ENCODE measurements at regions not wholly inside any gene's neighbourhood (a gene's known extent, or its start where the extent isn't known, plus 50 kb on each side); places are given as distances from the start of the nearest gene placed in this dataset.
A peak's percentile ranks its signal among the peaks of the same experiment; 100 is the strongest.

DNA sequence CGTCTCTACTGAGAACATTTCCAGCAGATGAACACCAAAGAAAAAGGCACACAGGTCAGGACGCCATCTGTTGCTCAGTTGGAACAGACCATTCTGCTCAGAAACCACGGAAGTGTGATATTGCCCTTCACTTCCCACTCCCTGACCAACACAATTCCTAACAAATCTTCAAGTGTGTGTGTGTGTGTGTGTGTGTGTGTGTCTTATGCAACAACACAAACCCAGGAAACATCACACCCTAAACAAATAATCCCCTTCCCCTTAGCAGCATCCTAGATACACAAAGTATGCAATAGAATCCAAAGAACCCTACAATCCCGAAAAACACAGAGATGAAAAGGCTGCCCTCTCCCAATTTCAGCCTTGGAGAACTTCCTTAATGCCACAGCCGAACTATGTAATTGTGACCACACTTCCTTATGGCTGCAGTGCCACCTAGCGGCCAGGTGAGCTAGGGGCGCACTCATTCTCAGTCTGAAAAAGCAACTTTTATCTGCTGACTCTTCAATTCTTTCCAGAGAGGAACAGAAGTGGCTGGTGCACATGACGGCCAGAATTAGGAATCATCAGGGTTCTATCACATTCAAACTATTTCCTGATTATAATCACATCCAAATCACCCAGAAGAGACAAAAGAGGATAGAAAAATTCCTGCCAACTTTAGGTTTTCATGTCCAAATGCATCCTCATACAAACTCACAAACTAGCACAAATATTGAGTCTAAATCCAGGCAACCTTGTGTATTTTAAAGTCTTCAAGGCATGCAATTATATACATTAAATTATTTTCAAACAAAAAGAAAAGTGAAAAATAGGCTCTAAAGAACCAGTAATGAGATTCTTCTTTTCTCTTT is 164.9 kb downstream of the DHX15 start:
- DNase-seq (ENCODE audit: low read depth in 2 of 2), result peak; percentile 26 to 48

- no peak for DNase-seq (ENCODE audit: low read depth in 2 of 2)
Observed at GRCh38 chr4:24417206-24417605, 167.1 kb downstream of the DHX15 start.

- DNase-seq (ENCODE audit: low read depth in 2 of 2), result no peak
Observed at GRCh38 chr4:24416293-24416692, 168.1 kb downstream of the DHX15 start.

- DNase-seq (ENCODE audit: low read depth in 2 of 2), result no peak
Observed at GRCh38 chr4:24413311-24413784, 171.0 kb downstream of the DHX15 start.

DNA sequence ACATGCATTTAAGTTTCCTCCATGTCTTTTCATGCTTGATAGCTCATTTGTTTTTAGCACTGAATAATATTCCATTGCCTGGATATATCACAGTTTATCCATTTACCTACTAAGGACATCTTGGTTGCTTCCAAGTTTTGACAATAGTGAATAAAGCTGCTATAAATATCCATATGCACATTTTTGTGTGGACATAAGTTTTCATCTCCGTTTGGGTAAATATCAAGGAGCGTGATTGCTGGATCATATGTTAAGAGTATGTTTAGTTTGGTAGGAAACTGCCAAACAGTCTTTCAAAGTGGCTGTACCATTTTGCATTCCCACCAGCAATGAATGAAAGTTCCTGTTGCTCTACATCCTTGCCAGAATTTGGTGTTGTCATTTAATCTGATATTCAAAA is 172.5 kb downstream of the DHX15 start:
- no peak for DNase-seq (ENCODE audit: low read depth in 2 of 2)

- DNase-seq (ENCODE audit: low read depth in 2 of 2), result no peak
Observed at GRCh38 chr4:24411299-24411698, 173.1 kb downstream of the DHX15 start.

GRCh38 chr4:24408640-24409039 is 175.7 kb downstream of the DHX15 start:
- DNase-seq (ENCODE audit: low read depth in 2 of 2), result no peak

DNA sequence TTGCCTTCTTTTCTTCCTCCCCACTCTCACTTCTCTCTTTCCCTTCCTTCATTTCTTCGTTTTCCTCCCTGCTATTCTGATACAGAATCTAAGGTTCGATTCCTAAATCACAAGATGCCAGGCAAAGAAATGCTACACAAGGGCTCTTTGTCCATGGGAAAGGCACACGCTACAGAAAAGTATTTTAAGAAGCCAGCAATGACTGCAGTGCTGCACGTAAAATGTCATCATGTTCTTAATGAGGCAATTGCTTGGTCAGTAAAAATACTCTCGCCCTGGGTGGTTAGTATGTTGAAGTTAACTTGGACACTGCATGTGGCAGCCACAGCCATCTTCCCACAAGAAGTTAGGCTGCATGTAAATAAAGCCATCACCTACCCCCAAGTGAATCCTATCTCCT is 178.4 kb downstream of the DHX15 start:
- no peak for DNase-seq (ENCODE audit: low read depth in 2 of 2)

- DNase-seq (ENCODE audit: low read depth in 2 of 2), result no peak
Observed at GRCh38 chr4:24405341-24405740, 179.0 kb downstream of the DHX15 start.

DNA sequence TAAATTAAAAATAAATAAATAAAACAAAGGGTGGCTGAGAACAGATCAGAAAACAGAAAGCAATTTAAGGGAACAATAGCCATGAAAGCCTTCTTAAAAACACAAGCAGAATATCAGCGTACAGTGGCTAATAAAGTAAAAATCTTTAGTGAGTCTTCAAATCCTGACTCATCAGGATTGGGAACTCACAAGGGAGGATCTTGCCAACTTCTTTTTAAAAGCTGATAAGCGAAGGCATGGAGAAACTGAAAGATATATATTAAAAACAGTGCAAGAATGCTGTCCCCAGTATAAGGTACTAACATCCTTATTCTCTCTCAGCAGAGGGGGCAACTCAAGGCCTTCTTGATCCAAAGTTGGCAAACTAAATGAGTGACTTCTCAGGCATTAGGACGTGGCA is 180.1 kb downstream of the DHX15 start:
- DNase-seq (ENCODE audit: low read depth in 2 of 2), result no peak

DNA sequence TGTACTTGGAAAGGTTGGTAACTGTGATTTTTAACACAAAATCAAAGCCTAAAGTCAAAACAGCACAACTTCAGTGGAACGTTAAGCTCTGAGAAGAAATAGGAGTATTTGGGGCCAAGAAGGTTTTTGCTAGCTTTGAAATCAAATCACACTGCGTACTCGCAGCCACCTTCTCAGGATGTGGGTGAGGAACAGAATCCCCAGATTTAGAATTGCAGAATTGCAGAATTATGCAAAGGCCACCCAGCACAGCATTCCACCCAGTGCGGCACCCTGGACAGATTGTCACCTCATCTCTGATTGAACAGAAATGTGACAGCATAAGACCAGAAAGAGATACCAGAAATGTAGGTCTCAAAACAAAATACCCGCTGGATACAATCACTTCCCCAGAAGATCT is 181.1 kb downstream of the DHX15 start:
- DNase-seq (ENCODE audit: low read depth in 2 of 2), result no peak

DNA sequence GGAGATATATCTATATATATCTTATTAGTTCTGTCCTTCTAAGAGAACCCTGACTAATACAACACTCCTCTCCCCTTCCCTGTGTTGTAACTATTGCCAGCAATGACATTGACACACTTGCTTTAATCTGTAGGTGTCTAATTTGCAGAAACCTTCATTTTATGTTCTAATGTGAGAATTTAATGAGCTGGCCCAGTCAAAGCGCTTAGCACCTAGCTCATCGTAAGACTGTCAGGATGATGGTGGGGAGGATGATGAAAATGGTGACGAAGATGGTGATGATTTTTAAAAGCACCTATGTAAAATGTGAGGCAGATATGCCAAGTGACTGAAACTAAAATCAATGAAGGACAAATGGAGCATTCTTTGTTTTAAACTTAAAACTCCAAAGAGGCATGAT is 183.8 kb downstream of the DHX15 start:
- DNase-seq (ENCODE audit: low read depth in 2 of 2), result no peak

DNA sequence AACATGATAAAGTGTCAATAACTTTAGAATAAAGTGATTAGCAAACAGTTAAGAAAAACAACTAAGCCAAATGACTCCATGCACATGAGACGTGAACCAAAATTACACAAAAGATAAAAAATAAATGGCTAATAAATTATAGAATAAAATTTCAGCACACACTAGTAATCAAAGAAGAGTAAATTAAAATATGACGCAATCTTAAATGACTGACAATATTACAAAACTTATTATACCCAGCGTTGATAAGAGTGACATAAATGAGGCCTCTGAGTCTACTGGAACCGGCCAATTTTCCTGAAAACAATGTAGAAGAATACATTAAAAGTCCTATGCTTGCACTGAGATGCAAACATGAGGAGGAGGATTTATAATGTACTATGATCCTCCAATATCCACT is 187.4 kb downstream of the DHX15 start:
- no peak for DNase-seq (ENCODE audit: low read depth in 2 of 2)

DNA sequence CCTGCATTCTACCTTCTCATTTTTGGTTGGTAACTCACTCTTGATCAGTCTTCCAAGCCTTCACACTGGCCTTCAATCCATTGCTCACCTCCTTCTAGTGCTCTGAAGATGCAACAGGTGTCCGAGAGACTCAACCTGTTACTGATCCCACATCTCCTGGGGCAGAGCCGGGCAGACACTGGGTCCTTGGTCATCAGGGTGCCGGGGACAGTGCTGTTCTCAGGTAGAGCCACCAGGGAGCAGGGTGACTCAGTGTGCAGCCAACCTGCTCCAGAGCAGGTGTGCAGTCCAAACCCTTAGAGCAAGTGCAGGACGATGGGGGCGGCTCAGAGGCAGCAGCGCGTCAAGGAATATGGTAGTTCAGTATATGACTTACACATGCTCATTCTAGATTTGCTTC is 188.4 kb downstream of the DHX15 start:
- no peak for DNase-seq (ENCODE audit: low read depth in 2 of 2)

GRCh38 chr4:24394041-24394440 is 190.3 kb downstream of the DHX15 start:
- DNase-seq (ENCODE audit: low read depth in 2 of 2), result no peak

DNA sequence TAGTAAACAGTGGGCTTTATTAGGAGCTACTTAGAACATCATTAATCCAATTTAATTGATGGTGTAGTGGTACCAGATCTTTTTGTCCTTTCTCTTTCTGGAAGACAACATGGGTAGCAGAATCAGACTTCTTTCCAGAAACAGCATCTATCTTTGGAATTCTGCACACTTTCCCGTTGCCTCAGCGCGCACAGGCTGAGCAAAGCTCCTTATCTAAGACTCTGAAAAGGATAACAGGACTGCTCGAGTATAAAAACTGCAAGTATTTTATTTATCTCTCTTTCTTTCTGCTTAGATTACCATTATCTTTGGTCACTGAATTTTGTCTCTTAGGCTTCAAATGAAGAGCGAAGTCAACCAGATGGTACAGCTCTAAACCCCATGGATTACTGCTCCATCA is 191.7 kb downstream of the DHX15 start:
- no peak for DNase-seq (ENCODE audit: low read depth in 2 of 2)

DNA sequence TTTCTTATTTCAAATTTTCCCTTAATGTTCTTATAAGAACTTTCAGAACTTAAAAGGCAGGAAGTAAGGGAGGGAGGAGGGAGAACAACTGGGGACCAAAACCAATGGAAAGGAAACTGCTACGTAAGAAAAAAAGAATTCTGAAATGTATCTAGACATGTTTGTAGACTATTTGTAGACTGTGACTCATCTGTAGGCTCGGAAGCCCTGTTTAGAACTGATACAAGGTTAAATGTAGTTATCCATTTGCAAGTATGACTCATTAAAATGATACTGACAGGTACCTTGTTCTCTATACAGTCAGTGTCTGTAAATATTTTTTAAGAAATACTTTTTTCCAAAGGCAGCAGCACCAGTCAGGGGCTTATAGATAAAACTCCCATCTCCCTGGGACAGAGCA is 202.0 kb downstream of the DHX15 start:
- no peak for DNase-seq (ENCODE audit: low read depth in 2 of 2)

DNA sequence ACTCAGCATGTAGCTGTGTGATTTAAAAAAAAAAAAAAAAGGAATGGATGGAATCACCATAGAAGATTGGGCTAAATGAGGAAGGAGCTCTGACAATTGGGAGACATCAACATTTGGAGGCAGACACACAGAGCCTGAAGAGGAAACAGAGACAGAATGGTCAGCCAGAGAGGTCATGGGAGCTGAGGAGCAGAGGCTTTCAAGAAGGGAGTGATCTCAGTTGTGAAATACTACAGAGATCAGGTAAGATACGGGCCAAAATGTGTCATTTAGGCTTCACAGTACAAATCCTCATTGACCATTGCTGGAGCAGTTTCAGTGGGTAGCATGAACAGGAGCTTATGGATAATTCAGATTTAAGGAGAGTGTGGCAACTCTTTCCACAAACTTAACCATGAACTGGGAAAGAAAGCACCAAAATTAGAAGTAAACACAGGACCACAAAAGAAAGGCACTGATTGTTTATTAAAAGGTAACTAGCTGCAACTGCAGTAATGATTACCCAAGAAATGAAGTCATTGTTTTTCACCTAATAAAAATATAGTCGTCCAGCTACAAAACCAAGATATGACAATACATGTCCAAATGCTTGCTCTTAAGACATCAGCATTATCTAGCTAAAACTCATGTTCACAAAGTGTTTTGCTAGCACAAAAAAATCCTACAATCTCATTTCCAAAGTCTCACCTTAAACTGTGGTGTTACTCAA is 203.2 kb downstream of the DHX15 start:
- DNase-seq (ENCODE audit: low read depth in 2 of 2), result no peak

DNA sequence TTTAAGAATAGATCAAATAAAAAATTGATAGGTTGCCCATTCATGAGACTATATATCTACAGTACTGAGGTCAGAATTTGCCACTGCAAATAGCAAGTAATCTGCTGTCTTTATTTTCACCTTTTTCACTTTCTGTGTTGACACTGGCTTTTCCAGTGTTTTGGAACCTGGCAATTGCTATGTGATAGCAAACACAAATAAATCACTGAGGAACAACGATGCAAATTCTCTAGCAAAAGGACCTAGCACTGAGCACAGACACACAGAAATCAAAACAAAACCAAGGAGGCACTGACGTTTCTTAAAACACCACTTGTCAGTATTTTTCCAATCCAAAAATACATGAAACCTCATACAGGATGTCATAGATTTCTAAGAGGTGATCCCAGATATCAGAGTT is 210.7 kb downstream of the DHX15 start:
- DNase-seq (ENCODE audit: low read depth in 2 of 2), result no peak

- DNase-seq (ENCODE audit: low read depth in 2 of 2), result no peak
Observed at GRCh38 chr4:24372881-24373280, 211.5 kb downstream of the DHX15 start.

GRCh38 chr4:24372341-24372740 is 212.0 kb downstream of the DHX15 start:
- no peak for DNase-seq (ENCODE audit: low read depth in 2 of 2)

DNA sequence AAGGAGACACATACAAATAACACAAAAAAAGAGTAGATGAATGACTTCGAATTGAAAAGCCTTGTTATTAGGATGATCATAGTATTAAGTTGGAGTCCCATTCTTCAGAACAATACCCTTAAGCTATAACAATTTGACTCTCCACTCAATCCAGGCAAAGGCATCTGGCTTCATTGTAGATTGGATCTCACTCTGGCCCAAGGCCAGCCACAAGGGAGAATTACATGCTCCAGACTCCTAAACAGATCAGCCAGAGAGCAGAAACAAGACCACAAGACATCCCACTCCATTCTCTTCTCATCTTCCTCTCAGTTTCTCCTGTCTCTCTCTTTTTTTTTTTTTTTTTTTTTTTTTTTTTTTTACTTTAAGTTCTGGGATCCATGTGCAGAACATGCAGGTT is 213.9 kb downstream of the DHX15 start:
- DNase-seq (ENCODE audit: low read depth in 2 of 2), result no peak

DNA sequence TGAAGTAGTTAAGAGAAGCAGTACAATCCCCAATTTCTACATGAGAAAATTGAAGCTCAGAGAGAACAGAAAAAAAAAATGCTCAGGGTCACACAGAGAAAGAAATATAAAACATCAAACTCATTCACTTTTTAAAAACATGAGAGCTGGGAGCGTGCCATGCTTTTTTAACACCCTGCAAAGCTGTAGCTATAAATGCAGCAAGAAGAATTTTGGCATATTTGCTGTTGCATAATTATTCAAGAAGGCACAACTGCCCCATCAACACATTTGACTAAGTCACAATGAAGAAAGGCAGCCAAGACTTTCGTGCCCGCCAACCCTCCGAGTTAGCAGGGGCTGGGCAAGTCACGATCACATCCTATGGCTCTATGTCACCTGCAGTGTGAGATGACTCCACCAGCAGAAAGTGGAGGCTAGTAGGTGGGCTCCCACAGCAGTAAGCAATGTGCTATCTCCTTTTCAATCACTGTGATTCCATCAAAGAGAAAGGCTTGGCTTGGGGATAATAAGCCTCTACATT is 214.8 kb downstream of the DHX15 start:
- no peak for DNase-seq (ENCODE audit: low read depth in 2 of 2)

Data from dermis microvascular lymphatic vessel endothelial cell (primary cell).